ENCODE measurements at regions not wholly inside any gene's neighbourhood (a gene's known extent, or its start where the extent isn't known, plus 50 kb on each side); places are given as distances from the start of the nearest gene placed in this dataset.

DNA sequence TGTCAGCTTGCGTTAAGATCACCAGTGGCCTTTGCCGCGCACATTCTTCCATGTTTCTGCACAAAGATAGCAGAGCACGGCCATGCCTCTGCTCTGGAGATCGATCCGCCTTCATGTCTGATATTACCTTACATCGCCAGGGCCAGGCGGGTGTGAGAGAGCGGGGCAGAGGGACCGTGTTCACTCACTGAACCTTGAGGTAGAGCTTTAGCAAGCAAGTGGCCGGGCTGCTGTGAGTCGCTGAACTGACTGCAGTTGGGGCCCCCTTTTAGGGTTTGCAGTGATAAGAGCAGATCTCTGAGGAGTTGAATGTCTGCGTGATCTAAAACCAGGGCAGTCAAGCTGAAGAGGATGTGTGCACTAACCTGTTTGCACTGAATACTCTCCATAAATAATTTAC lies 275.4 kb upstream of the OBI1 start:
- no peak overlapping the region for H3K4me3 ChIP-seq (ENCODE audit: low read depth, low read length)
- TF ChIP-seq, protein P1, sequence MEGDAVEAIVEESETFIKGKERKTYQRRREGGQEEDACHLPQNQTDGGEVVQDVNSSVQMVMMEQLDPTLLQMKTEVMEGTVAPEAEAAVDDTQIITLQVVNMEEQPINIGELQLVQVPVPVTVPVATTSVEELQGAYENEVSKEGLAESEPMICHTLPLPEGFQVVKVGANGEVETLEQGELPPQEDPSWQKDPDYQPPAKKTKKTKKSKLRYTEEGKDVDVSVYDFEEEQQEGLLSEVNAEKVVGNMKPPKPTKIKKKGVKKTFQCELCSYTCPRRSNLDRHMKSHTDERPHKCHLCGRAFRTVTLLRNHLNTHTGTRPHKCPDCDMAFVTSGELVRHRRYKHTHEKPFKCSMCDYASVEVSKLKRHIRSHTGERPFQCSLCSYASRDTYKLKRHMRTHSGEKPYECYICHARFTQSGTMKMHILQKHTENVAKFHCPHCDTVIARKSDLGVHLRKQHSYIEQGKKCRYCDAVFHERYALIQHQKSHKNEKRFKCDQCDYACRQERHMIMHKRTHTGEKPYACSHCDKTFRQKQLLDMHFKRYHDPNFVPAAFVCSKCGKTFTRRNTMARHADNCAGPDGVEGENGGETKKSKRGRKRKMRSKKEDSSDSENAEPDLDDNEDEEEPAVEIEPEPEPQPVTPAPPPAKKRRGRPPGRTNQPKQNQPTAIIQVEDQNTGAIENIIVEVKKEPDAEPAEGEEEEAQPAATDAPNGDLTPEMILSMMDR (IDR thresholded peaks at IDR 0.05; ENCODE audit: borderline replicate concordance, insufficient read depth, low read depth, low read length) = no peak

DNA sequence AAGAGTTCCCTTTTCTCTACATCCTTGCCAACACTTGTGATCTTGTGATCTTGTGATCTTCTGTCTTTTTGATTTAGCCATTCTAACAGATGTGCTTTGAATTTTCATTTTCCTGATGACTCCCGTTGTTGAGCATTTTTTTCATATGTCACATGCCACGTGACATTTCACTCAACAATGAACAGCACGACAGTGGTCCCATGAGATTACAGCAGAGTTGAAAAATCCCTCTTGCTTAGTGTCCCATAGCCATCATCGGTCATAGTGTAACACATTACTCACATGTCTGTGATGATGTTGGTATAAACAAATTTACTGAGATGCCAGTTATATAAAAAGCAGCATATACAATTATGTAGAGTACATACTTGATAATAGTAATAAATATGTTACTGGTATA lies 256.1 kb upstream of the OBI1 start:
- H3K4me3 ChIP-seq (ENCODE audit: low read depth, low read length) = no peak overlapping the region
- TF ChIP-seq, protein P1 (IDR thresholded peaks at IDR 0.05; ENCODE audit: borderline replicate concordance, insufficient read depth, low read depth, low read length) = no peak

GRCh38 chr13:78913656-78914055 lies 254.7 kb upstream of the OBI1 start:
- TF ChIP-seq, protein P1 (IDR thresholded peaks at IDR 0.05; ENCODE audit: borderline replicate concordance, insufficient read depth, low read depth, low read length) = no peak
- H3K4me3 ChIP-seq (ENCODE audit: low read depth, low read length) = no peak overlapping the region

- TF ChIP-seq, protein P1 (IDR thresholded peaks at IDR 0.05; ENCODE audit: borderline replicate concordance, insufficient read depth, low read depth, low read length) = no peak
Measured at GRCh38 chr13:78910147-78910546, 251.2 kb upstream of the OBI1 start.

GRCh38 chr13:78909276-78909675 lies 250.3 kb upstream of the OBI1 start:
- no peak overlapping the region for H3K4me3 ChIP-seq (ENCODE audit: low read depth, low read length)
- TF ChIP-seq, protein P1 (IDR thresholded peaks at IDR 0.05; ENCODE audit: borderline replicate concordance, insufficient read depth, low read depth, low read length) = no peak

More at GRCh38 chr13:78910147-78910546, 251.2 kb upstream of the OBI1 start:
- no peak overlapping the region for H3K4me3 ChIP-seq (ENCODE audit: low read depth, low read length)

DNA sequence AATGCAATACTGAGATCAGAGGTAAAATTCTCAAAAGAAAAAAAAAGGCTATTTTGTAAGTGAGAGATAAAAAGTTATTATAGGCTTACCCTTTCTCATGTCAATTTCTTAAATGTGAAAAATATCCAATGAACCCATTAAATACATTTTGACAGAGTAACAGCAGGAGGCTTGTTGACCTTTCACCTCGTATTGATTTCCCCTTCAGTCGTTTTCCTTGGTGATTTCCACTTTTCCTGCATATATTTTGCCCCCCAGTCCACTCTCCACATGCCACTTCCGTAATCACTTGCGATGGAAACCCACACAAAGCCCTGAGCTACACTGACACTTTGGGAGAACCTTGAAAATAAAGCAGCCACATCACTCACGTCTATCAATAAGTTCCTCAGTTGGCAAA lies 248.1 kb upstream of the OBI1 start:
- no peak overlapping the region for H3K4me3 ChIP-seq (ENCODE audit: low read depth, low read length)
- TF ChIP-seq, protein P1 (IDR thresholded peaks at IDR 0.05; ENCODE audit: borderline replicate concordance, insufficient read depth, low read depth, low read length) = no peak

DNA sequence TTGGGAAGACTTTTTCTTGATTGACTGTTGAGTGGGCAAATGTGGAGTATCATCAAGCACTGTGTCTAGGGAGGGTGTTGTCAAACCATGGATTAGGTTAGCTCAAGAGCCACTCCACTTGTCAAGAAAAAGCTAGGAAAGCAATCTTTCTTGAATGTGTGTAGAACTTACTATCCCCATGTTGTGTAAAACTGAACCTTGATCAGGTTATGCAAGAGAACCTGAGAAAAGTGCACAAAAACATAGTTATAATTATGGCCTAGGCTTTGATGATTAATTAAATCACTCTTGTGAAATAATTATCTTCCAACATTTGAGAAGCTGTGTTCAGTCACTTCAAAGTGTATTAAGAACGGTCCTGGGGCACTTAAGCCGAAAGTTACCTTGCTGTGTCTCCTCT lies 238.2 kb upstream of the OBI1 start:
- TF ChIP-seq, protein P1 (IDR thresholded peaks at IDR 0.05; ENCODE audit: borderline replicate concordance, insufficient read depth, low read depth, low read length) = no peak
- no peak overlapping the region for H3K4me3 ChIP-seq (ENCODE audit: low read depth, low read length)

All from GM12875 (cell line).